HG03558 (cell line): ENCODE measurements at regions not wholly inside any gene's neighbourhood (a gene's known extent, or its start where the extent isn't known, plus 50 kb on each side); places are given as distances from the start of the nearest gene placed in this dataset.

Source experiments
- ATAC-seq: cut with Tn5 transposase; IDR thresholded peaks from one replicate; pipeline ENCODE4 v1.9.1; 2021; ENCODE audit warnings: moderate number of reproducible peaks; ENCODE audit not compliant: unreplicated experiment; ENCODE audit errors: extremely low read depth

DNA sequence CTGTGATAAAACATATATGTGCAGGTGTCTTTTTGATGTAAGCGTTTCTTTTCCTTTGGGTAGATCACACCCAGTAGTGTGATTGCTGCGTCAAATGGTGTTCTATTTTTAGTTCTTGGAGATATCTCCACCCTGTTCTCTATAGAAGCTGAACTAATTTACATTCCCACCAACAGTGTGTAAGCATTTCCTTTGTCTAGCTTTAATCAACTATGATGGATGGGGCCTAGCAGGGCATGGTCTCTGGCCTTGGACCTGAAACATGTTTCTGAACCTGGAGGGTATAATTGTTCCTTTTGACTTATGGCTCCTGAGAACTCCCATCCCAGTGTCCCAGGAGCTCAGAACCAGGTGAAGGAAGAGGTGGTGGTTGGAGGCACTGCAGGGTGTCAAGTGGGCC is 93.9 kb downstream of the HAPSTR1 start:
- ATAC-seq = no peak

DNA sequence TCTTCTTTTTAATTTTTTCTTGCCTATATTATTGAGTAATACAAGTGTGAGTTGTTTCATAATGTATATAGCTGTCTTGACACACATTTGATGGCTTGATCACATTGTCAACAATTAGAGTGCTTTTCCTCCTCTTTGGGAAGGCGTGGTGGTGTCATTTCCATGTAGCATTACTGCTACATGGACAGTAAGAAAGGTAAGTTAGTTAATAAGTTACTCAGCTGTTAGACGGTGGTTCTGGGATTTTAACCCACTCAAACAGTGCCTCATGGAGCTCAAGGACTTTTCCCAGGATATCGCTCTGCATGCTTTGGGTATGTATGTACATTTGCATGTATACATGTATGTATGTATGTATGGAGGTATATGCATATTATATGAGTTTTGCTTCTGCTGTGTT is 94.6 kb downstream of the HAPSTR1 start:
- ATAC-seq = no peak

DNA sequence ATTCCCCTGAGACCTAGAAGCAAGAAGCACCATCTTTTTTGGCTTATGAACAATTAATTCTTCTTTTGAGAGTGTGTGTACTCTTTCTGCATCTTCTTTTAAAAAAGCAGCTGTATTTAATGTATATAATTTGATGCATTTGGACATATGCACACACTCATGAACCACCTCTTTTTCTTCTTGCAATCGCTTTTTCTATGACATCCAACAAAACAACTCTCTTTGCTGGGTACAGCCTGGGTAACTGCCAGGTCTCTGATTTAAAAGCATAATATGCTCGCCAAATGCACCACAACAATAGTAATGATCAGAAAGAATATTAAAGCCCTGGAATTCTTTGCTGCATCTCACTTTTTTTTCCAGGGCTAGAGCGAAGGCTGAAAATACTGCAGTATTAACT is 97.3 kb downstream of the HAPSTR1 start:
- ATAC-seq = no peak

DNA sequence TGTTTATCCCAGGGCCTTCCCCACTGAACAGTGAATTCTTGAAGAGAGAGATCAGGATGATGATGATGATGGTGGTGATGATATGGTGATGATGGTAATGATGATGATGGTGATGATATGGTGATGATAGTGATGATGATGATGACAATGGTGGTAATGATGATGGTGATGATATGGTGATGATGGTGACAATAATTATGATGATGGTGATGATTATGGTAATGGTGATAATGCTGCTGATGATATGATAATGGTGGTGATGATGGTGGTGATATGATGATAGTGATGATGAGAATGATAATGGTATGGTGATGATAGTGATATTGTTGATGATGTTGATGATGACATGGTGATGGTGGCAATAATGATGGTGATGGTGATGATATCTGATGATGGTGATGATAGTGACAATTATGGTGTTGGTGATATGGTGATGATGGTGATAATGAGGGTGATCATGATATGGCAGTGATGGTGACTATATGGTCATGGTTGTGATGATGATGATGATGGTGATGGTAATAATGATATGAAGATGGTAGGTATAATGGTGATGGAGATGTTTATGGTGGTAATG is 99.9 kb downstream of the HAPSTR1 start:
- no peak for ATAC-seq

DNA sequence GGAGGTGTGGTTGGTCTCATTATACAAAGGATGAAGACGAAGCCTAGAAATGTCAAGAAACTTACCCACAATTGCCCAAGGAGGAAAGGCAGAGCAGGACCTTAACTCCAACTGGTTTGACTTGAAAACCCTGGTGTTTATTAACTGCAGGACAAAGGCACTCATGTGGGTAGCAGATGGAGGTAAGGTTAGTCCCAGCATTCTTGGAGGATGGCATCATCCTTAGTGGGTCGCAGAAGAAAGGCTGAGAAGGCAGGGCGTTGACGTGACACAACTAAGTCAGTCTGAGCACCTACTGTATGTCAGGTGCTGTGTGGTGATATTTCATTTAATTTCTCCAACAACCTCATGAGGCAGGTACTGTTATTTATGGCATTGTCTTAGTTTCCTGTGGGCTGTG is 101.3 kb downstream of the HAPSTR1 start:
- ATAC-seq = no peak

DNA sequence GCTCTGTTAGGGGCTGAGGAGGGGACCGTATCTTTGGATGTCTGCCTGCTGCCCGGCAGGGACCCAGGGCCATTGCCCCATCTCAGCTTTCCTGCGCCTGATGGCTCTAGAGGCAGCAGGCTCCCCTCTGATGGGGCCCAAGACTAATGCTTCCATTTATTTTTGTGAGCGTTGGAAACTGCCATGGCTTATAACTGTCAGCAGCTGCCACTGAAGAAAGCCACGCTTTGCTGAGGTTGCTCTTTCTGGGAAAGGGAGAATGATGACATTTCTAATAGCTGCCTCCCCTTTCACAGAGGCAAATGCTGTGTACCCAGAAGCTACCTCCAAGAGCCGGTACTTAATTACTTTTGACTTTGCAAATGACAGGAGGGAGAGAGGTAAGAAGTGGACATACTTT is 103.8 kb downstream of the HAPSTR1 start:
- ATAC-seq = no peak

DNA sequence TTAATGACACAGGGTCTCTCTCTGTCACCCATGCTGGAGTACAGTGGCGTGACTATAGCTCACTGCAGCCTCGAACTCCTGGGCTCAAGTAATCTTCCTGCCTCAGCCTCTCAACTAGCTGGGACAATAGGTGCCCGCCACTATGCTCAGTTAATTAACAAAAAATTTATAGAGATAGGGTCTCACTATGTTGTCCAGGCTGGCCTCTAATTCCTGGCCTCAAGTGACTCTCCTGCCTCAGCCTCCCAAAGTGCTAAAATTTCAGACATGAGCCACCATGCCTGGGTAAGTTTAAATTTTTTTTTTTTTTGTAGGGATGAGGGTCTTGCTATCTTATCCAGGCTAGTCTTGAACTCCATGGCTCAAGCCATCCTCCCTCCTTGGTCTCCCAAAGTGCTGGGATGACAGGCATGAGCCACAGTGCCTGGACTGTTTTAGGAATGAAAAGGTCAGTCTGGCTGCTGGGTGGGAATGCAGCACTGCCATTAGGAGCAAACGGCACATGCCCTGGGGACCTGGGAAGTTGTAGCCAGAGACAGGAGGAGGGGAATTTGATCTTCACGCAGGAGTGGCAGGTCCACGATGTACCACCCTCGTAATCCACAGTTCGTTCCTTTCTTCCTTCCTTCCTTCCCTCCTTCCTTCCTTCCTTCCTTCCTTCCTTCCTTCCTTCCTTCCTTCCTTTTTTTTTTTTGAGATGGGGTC is 106.7 kb downstream of the HAPSTR1 start:
- no peak for ATAC-seq

DNA sequence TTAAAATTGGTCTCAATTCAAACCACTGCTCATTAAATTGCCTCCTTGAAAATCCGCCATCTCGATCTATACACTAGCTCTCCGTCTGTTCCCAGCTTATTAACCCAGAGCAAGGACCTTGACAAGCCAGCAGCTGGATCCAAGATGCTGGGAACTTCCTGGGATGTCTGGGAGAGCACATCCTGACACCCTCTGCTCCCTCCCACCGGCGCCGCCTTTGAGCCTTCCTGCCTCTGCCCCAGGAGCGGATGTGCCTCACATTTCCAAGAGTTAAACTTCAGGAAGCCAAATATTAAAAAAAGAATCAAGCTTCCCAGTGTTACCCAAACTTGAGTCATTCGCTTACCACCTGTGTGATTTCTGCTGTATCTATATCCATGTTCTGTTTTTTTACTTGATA is 107.9 kb downstream of the HAPSTR1 start:
- no peak for ATAC-seq

DNA sequence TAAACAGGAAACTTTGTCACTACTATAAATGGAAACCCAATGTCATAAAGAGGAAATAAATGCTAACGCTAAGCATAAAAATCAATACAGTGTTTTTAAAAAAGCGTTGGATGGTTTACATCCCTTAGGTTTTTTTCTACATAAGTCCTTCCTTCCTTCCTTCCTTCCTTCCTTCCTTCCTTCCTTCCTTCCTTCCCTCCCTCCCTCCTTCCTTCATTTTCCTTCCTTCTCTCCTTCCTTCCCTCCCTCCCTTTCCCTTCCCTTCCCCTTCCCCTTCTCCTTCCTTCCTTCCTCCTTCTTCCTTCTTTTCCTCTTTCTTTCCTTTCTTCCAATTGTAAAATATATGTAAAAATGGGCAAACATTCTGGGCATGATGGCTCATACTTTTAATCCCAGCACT is 108.3 kb downstream of the HAPSTR1 start:
- no peak for ATAC-seq

DNA sequence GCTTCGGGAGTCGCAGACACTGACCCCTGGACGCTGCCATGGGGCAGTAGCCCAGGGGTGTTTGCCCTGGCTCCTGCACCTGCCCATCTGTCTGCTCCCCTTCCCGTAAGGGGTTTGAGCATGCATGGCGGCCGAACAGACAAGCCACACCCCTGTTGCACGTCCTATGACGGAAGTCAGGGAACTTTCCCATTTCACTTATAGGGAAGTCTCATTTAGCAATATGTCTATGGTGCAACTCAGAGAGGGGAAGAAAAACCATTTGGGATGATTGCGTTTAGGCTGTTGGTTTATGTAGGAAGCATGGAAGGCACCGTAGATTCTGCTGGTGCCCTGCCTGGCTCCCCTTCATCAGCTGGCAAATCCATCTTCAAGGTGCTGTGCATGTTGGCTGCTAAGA is 112.5 kb downstream of the HAPSTR1 start:
- no peak for ATAC-seq

DNA sequence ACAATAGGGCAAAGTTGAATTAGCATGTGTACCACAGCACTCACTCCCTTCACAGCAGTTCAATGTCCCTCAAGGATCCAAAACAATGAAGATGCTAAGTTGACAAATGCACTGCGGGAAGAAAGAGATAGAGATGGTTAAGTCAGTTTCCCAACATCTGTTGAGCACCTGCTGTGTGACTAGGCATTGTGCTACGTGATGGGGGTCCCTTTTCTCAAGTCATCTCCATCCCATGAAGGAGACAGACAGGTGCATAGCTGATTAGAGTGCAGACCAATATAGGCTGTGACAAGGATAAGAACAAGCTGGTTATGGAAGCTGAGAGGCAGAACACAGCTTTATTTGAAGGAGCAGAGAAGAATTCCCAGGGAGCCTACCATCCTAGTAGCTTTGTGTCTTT is 114.2 kb downstream of the HAPSTR1 start:
- no peak for ATAC-seq

DNA sequence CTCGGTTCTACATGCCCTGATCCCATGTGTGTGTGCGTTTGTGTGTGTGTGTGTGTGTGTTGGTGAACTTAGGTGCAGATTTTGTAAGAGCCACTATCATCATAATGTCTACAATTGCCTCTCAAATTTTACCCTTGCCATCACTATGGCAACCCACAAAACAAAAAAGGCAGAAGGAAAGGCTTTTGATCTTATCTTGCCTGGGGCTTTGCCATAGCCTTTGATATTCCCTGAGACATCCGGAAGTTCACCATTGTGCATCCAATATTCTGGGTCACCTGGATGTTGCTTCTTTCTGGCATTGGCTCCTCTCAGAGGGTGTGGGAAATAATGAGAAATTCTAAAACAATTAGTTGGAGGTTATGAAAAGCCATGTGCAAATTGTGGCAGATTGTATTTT is 114.7 kb downstream of the HAPSTR1 start:
- ATAC-seq = no peak

DNA sequence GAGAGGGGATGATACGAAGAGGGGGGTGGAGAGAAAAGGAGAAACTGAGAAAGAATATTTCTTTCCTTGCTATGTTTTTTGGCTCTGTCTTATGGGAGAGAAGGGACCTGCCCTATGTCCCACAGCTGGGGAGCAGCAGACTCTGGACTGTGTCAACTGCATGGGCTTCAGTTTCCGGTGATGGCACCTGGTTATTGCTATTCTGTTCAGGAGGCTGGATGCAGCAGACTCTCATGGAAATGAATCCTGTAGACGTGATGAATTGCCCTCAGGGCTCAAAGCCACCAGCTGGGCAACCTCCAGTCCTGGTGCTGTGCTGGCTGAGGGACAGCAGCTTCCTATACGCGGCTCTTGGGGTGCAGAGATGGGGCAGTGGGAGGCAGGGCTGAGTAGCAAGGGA is 121.2 kb downstream of the HAPSTR1 start:
- ATAC-seq = no peak

DNA sequence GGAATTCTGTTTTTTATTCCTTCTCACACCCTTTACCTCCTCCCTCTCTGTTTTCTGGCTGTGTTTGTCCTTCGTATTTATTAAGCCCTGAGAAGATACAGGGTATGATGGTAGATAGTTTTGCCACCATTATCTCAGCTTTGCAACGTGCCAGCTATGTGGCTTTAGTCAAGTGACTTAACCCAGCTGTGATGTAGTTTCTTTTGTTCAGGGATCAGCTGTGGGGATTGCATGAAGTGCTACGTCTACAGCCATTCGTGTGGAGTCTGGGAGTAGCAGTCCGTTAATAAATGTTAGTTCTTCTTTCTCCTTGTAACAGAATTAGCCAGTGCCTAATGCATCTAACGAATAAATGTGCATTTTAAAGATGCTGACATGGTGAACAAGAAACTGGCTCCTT is 128.4 kb downstream of the HAPSTR1 start:
- ATAC-seq = no peak

DNA sequence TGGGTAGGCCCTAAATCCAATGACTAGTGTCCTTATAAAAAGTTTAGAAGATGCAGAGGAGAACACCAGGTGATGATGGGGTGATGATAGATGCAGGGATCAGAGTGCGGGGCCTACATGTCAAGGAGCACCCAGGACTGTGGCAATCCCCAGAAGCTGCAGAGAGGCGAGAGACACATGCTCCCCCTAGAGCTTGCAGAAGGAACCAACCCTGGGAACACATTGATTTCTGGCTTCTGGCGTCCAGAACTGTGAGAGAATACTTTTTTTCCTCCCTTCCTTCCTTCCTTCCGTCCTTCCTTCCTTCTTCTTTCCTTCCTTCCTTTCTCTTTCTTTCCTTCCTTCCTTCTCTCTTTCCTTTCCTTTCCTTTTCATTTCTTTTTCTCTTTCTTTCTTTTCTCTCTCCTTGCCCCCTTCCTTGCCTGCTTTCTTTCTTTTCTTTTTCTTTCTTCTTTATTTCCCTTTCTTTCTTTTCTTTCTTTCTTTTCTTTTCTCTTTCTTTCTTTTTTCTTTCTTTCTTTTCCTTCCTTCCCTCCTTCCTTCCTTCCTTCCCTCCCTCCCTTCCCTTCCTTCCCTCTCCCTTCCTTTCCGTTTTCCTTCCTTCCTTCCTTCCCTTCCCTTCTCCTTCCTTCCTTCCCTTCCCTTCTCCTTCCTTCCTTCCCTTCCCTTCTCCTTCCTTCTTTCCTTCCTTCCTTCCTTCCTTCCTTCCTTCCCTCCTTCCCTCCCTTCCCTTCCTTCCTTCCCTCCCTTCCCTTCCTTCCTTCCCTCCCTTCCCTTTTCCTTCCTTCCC is 134.3 kb downstream of the HAPSTR1 start:
- ATAC-seq = no peak

DNA sequence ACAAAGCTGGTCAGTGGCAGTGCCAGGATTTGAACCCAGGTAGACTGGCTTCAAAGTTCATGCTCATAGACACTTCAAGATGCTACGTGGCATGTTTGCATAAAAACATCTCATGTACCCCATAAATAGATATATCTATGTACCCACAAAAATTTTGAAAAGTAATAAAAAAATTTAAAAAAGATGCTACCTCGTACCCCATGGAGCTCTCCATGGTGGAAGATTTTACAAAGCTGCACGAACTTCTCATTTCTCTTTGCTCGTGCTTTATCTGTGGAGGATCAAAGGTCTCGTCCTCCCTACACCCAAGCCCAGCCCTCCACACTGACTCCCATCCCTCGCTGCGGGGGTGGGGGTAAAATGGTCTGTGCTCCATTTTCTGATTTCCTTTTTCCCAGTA is 135.5 kb downstream of the HAPSTR1 start:
- no peak for ATAC-seq

DNA sequence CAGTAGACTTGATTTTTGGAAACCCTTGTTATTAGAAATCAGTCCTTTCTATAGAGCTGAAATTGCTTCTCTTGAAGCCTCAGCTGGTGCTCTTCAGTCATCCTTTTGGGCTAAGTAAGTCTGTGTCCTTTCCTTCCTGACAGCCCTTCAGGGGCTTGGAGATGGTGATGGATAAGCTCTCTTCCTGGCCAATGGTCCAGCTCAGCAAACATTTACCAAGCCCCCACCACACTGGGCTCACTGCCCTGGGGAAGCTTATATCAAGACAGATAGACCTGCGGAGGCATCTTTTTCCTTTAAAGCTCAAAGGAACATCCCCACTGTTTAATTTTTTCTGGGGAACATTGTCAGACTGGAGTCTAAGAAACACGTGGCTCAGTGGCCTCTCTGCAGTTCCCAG is 139.6 kb downstream of the HAPSTR1 start:
- no peak for ATAC-seq

DNA sequence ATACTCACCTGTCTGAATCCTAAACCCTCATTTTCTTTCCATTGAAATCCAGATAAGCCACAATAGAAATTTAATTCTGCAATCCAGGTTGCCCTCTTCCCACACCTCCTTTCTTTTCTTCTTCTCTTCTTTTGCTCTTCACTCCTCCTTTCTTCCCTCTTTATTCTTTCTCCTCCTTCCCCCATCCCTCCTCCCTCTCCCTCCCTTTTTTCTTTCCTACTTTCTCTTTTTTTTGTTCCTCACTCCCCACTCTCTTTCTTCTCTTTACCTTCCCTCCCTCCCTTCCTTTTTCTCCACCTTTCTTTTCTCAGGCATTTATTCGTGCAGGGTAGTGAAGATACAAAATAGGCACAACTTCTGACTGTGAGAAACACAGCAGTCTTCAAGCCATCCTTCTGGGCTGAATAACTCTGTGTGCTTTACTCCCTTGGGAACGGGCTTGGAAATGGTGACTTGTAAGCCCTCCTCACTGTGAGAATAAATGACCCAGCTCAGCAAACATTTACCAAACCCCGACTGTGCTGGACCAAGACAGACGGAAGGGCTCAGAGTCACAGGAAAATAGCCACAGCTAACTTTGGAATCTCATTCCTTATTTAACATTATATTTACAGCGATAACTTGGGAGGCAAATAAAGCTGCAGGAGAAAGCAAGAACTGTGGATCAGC is 140.8 kb downstream of the HAPSTR1 start:
- ATAC-seq = no peak

DNA sequence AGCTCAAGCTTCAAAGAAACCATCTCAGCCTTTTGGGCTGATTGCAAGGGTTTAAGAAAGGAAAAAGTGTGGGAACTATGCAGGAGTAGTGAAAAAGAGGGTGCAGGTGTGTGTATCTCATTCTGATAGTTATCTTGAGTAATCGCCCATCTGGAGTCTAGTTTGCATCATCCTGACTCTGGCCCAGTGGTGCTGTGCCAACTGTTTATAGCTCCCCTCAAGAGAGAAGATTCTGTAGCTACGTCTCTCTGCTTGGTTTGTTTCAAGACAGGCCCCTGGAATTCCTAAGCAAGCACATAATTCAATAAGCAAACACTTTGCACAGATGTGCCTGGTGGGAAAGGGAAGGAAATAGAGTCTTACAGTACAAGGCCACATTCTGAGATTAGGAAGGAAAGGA is 144.4 kb downstream of the HAPSTR1 start:
- ATAC-seq = no peak

DNA sequence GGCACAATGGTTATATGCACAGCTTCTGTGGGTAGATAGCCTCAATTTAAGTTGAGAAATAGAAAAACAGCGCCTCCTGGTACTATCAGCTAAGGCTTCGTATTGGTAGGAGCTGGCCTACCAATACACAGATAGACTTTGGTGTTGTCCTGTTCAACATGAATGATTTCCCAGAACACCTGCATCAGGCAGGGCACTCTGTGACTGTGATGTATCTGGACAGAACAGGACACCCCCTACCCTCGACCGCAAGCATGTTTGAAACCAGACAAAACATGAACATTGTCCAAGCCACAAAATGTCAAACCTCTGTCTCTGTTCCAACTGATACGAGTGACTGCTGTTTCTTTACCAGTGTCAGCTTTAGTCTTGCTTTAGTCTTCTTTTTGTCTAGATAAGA is 144.9 kb downstream of the HAPSTR1 start:
- no peak for ATAC-seq

DNA sequence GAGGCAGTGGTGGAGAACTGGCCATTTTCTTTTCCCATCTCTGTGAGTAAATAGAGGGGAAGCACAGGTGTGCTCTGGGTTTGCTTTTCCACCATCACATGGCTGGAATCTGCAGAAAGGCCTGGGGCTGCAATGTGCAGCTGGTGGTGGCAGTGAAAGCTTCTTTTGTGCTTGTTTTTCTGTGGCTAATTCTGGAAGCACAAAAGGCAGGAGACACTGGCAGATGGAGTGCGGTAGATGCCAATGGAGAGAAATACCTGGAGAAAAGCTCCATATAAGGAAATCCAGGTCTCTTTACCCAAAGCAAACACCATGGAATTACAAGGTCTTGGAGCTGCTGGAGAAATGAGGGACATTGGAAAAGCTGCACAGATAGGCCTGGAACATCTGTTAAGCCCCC is 146.9 kb downstream of the HAPSTR1 start:
- ATAC-seq = no peak
